ACHN (cell line): ENCODE measurements at regions not wholly inside any gene's neighbourhood (a gene's known extent, or its start where the extent isn't known, plus 50 kb on each side); places are given as distances from the start of the nearest gene placed in this dataset.

Source experiments
- DNase-seq: peaks from one replicate; pipeline ENCODE4 v3.0.0-alpha.2; 2015
- in situ Hi-C: cut with HindIII; loops from 2 replicates; pipeline ENCODE4 v1.10.0; 2017; ENCODE audit warnings: low sequenced_read_pairs, low pct_ligation_motif_present, low pct_unique_long_range_greater_than_20kb

DNA sequence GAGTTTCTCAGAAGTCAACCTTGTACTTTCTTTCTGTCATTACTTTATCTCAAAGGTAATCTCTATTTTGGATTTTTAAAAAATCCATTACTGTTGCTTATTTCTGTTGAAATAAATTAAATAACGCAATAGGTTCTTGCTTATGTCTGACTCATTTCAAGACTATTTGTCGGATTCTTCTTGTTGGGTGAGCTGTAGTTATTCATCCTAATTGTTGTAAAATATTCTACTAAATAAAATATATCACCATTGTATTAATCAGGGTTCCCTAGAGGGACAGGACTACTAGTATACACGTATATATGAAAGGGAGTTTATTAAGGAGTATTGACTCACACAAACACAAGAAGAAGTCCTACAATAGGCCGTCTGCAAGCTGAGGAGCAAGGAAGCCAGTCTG is 403.9 kb upstream of the CYRIA start:
- DNase-seq = no peak
- in situ Hi-C loops = no loop called here

DNA sequence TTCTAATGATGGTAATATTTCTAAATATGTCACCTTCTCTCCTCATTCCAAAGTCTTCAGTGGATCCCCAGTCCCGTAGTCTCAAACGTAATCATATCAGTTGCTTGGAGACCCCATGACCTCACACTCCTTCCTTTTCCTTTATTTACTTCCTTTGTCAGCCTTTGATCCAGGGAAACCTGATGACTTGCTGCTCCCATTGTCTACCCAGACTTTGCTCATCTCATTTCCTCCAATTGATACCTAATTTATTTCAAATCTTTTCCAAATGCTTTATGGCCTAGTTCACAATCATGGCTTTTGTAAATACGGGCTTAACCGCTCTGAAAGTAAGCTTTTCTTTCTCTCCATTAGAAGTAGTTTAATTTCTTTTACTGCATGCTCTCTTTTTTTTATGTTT is 402.4 kb upstream of the CYRIA start:
- in situ Hi-C loops = no loop called here

DNA sequence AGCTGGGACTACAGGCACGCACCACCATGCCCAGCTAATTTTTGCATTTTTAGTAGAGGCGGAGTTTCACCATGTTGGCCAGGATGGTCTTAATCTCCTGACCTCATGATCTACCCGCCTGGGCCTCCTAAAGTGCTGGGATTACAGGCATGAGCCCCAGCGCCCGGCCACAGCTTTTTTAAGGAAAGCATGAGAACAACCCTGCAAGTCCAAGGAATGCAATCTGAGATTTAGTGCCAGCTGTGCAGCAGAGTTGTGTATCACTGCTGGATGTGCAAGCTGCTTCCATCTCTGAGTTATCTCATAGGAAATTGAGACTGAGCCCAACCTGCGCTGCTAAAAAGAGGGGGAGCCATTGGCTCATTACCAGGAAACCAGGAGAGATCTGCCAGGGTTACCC is 399.9 kb upstream of the CYRIA start:
- in situ Hi-C loops = no loop called here
- DNase-seq = no peak

More for the DNA sequence above, 402.4 kb upstream of the CYRIA start:
- DNase-seq = no peak

DNA sequence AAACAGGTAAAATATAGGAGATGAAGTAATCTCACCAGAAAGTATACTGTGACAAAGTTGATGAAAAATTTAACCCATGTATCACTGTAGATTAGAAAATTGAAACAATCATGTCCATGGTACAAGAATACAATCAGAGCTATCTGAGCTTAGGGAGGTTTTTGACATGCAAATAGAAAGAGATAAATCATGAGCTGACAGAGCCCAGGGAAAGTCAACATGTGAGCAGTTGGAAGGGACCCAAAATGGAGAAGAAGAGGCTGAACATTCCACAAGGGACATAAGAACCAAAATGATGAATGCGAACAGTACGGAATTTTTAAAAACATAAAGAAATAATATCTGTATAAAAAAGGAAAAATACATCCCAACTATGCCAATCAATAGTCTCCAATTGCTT is 395.4 kb upstream of the CYRIA start:
- in situ Hi-C loops = no loop called here
- DNase-seq = no peak

DNA sequence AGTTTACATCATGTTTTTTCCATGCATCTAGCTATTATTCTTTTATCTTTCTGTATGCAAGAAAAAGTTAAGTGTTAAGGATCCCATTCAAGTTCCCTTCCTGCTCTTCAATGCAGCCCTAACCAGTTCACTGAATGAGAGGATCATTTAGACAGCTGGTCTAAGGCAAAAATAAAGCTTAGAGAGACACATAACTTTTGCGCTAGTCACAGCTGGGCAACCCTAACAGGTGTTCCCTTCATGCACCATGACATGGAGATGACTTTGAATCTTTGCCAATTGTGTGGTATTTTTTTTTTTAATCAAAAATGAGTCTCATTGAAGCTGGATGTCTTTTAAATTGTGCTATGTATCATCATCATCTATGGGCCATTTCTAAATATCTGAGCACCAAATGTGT is 393.8 kb upstream of the CYRIA start:
- in situ Hi-C loops = no loop called here
- no peak for DNase-seq

DNA sequence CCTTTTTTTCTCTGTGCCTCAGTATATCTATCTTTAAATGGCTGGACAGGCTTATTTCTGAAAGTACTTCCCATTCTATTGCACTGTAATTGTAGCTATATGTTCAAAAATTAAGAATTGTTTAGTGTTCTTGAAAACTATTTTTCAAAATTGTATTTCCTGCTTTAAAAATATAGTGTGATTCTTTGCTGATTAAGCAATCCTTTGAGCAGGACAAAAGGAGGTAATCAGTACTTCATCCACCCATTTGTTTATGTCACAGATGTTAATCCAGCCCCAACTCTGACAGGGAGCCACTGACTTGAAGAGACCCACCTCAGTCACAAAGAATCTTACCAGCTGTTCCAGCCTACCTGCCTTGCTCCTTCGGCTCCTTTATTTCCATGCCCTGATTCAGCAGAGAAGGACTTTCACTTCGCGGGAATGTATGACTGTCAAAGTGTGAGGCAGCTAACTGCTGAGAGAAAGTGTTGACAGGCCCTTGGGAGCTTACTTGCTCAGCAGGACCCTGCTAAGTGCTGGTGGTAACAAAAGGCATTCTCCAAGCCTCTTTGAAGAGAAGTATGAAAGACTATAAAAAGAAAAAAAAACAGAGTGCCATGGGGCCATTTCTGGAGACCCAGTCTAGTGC is 393.3 kb upstream of the CYRIA start:
- DNase-seq = no peak
- in situ Hi-C loops = no loop called here

DNA sequence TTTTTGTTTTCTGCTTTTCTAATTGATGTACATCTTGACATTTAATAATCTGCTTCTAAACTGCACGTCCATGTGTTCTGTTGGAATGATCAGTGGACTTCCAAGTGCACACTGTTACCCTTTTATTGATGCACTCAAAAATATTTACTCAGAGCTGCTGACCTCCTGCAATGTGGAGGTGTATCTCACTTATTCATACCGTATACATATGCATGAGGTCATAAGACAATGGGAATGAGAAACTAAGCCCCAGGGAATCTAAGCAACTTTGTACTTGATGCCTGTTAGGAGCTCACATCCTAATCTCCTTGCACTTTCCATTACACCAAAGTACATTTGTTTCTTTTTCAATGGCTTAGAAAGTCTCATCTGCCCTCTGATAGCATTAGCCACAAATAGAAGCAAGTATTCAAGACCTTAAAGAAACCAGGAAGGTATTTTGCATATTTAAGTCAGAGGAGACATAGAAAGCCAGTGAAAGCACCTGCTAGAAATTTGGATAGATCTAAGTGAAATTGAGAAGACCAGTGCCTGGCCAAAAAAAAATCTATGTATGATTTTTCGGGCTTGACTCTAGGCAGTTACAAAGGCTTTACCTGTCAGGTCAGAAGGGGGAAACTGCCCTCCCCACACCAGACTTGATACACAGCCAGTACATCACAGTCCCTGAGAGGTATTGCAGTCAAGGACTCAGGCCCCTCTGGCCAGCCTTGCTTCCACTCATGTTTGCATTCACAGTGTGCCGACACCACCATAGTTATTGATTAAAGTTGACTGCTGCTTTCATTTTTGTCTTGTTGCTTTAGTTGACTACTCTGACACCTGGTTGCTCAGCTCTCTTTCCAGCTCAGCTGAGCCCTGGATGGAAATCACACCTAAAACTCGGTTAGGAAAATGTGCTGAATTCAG is 391.7 kb upstream of the CYRIA start:
- in situ Hi-C loops = no loop called here
- no peak for DNase-seq

DNA sequence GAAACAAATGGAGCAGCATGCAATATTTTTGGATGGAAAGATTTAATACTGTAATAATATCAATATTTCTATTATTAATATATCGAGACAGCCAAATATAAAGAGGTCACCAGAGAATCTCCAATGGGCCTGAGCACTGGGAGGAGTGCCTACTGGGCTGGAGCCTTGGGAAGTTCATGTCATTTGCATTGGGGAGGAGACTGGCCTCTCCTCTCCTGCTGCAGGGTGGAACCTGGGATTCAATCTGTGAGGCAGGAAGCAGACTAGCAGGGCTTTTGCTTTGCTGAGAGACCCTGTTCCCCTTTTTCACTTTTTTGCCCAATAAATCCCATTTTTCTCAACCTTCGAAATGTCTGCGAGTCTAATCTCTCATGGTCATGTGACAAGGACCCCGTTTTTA is 390.6 kb upstream of the CYRIA start:
- in situ Hi-C loops = no loop called here
- no peak for DNase-seq

DNA sequence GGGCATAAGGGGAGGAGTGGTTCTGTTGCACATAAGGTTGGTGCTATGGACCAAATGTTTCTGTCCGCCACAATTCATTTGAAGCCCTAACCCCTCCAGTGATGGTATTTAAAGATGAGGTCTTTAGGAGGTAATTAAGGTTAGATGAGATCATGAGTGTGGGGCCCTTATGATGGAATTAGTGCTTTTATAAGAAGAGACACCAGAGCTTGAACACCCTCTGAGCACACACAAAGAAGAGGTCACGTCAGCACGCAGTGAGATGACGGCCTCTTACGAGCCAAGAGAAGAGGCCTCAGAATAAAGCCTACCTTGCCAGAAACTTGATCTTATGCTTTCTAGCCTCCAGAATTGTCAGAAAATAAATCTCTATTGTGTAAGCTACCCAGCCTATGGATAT is 386.4 kb upstream of the CYRIA start:
- in situ Hi-C loops = no loop called here

DNA sequence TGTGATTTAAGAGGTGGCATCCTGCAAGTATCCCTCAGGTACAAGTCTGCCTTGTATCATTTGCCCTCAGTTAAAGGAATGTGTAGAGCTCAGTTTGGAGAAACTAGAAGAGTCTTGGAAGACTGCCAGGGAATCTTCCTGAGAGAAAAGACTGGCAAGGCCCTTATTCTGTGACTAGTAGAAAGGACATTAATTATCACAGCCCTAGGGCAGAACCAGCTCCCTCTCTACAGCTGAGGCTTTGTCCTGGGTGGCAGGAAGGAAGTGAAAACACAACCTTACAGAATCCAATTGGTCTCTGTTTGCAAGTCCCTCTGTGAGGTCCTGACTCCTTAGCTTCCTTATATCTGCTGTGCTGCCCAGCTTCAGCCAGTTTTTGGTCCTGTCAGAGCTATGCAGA is 385.9 kb upstream of the CYRIA start:
- in situ Hi-C loops = no loop called here
- DNase-seq = no peak

More for the DNA sequence above, 386.4 kb upstream of the CYRIA start:
- DNase-seq = no peak

DNA sequence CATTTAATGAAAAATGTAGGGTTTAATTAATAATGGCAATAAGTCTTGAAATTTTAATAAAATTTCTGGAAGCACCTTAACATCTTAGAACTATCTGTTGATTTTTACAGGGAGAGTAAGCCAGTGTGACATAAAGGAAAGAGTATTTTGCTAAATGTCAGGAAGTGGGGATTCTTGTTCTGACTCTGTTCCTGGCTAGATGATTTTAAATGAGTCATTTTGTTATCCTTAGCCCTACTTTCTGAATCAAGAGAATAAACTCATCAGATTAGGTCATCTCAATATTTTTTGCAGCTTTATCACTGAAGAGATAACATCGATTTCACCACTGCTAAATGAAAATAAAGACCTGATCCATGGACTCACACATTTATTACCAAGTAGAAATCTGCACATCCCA is 377.5 kb upstream of the CYRIA start:
- in situ Hi-C loops = no loop called here
- DNase-seq = no peak

DNA sequence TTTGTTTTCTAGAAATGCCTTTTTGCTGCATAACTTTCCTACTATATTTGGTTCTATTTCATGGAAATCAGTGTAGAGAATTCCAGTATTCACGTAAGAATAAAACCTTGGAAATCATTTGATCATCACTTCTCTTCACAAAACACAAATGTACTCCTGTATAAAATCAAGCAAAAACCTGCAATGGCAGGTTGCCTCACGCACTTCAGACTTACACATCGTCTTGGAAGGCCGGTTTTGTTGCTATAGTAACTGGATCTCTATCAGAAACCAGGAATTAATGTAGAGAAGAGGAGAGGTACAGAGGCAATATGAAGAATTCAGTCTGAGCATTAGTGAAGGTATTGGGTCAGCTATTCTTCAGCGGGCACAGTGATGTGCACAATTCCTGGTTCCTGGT is 370.7 kb upstream of the CYRIA start:
- in situ Hi-C loops = no loop called here
- DNase-seq = no peak

DNA sequence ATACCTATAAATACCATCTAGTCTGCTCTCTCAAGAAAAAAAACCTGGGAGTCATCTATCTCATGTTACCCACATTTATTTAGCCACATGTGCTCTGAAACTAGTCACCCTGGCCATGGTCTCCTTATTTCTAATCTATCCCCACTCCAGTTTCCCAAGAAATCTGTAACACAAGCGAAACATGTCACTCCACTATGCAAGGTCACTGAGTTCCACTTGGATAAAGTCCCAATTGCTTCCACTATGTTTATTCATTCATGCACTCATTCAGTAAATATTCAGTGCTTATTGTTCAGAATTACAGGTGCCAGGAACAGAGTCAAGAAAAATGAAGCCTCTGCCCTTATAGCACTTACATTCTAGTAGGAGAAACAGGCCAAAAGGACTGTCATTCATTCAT is 369.4 kb upstream of the CYRIA start:
- DNase-seq = no peak
- in situ Hi-C loops = no loop called here

DNA sequence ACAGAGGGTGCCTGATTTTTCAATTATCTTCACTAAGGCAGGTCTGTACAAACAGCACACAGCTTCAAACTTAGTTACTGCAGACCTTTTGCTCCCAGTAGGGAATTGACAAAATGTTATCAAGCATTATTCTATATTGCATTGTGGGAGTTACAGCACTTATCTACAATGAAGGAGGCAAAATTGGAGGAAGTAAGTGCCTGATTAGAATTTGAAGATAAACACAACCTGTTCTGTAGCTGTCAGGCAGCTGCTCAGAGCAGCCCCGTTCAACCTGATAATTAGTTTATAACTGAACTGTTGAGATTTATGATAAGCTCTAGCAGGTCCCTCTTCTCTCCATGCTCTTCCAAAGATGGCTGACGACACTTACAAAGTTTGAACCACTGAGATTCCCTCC is 364.4 kb upstream of the CYRIA start:
- DNase-seq = no peak
- in situ Hi-C loops = no loop called here

DNA sequence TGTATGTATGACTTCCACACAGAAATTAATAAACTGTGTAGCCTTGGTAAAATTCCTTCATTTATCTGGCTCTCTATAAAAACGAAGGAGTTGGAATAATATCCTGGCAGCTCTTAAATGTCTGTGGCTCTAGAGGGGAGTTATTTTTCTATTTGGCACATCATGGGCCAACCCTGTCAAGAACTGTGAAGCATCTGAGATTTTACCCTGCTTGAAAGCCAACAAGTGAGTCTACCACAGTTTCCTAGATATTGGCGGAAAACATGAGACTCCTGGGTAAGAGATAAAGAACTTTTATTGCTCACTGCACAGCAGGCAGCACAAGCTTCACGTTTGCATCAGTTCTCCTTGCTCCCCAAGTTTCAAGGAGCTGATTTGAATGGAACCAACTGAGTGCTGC is 346.7 kb upstream of the CYRIA start:
- no peak for DNase-seq
- in situ Hi-C loops = no loop called here

DNA sequence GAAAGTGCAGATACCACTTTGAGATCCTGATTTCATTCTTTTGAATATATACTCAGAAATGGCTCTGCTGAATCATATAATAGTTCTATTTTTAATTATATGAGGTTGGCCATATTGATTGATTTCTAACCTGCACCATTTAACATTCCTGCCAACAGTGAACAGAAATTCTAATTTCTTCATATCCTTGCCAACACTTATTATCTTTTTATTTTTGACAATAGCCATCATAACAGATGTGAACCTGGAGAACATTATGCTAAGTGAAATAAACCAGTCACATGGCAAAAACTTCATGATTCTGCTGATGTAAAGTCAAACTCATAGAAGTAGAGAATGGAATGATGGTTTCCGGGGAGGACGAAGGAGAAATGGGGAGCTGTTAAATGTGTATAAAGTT is 344.5 kb upstream of the CYRIA start:
- no peak for DNase-seq
- in situ Hi-C loops = no loop called here

DNA sequence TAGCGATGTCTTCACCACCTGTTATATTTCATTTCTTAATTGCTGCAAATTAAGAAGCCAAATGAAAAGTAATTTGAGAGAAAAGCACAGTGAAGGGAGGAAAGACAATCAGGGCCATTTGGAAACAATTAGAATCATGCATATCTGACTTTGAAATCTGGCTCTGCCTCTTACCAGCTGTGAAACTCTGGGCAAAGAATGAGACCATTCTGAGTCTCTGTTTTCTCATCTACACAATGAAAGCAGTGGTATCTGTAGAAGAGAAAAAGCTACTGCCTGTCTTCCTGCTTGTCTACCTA is 334.5 kb upstream of the CYRIA start:
- no peak for DNase-seq
- in situ Hi-C loops = no loop called here

DNA sequence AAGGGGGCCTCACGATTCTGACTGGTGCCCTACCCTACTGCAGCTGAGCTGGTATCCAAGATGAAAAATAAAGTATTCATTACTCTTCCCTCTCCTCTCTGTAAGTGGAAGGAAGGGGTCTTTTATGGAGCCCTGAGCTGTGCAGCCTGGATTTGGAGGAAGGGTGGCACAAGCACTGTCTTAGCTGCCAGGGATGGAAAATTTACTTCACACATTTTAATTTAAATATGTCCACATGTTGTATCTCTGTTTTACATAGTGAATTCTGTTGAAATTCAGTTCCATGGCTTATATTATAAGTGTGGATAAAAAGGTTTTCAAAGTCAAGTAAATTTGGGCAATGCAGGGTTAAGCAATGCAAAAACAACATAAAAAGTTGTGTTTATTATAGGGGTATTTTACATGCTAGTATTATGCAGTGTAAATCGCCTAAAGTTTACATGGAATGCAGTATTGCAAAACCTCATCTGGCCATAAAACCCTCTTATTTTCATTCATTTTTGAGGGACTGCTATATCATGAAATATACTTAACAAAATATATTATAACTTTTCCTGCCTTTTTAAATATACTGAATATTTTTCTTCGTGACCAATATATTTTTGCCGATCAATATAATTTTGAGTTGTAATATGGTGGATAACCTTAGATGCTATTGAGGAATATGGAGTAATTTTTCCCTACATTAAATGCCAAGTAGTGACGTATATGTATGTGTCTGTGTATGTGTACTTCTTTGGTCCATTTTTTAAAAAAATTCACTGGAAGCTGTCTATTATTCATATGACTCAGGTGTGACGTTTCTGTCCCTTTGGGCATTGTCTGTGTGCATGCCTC is 333.9 kb upstream of the CYRIA start:
- in situ Hi-C loops = no loop called here
- DNase-seq = no peak

DNA sequence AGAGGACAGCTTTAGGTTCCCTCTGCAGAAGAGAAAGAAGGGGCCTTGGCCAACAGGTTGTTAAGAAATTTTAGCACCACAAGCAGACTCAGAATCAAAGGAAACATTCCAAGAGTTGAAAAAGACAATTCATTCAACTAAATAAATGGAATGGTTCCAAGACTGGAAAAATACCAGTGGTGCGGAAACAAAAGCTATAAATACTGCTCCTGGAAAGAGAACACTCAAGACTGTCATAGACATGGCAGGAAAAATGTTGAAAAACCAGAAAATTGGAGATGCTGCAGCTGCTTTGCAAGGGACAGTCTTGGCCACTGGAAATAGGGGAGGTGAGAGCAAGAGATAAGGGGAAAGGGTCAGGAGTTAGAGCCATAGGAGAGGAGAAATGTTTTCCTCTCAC is 312.7 kb upstream of the CYRIA start:
- DNase-seq = no peak
- in situ Hi-C loops = no loop called here

DNA sequence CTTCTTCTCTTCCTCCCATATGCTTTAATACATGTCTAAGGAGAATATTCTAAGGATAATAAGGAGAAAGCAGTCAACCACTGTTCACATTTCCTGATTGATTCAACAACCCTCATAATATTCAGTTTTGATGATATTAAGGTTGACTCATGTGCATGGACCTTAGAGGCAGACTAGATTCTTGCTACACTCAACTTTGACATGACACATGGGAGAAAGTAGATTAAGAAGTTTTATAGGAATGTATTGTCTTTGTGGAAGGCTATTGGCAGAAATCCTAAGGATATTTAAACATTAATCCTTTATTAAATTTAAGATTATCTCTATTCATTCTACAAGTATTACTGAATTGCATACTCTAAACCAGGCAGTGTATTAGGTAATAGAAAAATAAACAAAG is 309.1 kb upstream of the CYRIA start:
- in situ Hi-C loops = no loop called here

More for the DNA sequence above, 309.1 kb upstream of the CYRIA start:
- DNase-seq = no peak
